Endothelial cell of umbilical vein (primary cell): ENCODE measurements at regions not wholly inside any gene's neighbourhood (a gene's known extent, or its start where the extent isn't known, plus 50 kb on each side); places are given as distances from the start of the nearest gene placed in this dataset.

Source experiments
- BruUV-seq: library from RNA; stranded (reverse); fragments of 400-500 nt; replicated peaks from 2 replicates; lab custom pipeline; 2021; lab: Mats Ljungman, UMichigan
- CTCF ChIA-PET: fragments of 300-600, 350-600 bp; sonication (Branson Sonifier 250); formaldehyde crosslinking; loops from one replicate; lab custom pipeline; 2021; ENCODE audit warnings: antibody characterized with exemption, inconsistent platforms; lab: Charles Lee
- POLR2A ChIA-PET: fragments of 300-600, 350-600 bp; sonication (Branson Sonifier 250); formaldehyde crosslinking; loops from one replicate; lab custom pipeline; 2021; ENCODE audit warnings: antibody characterized with exemption, inconsistent platforms; lab: Charles Lee
- DNase-seq: peaks from one replicate; pipeline ENCODE4 v3.0.0-alpha.2; 2011; ENCODE audit warnings: low read depth, low spot score
- FAIRE-seq: peaks from 2 replicates; lab custom pipeline; 2011; peaks lifted over from hg19 to GRCh38; lab: Jason Lieb, UNC
- H2AFZ ChIP-seq: 2 replicates; pipeline ENCODE4 v1.6.0; 2012; ENCODE audit warnings: low read depth, low read length, control low read depth, inconsistent platforms
- H3K27ac ChIP-seq: 2 replicates; pipeline ENCODE4 v1.5.1; 2011; ENCODE audit warnings: low read depth, mild to moderate bottlenecking, control low read depth, low read length, moderate library complexity; ENCODE audit not compliant: insufficient read depth
- H3K27me3 ChIP-seq, 2 experiments: 2 replicates each; pipeline versions ENCODE4 v1.6.0 to v1.6.1; 2011; ENCODE audit warnings: low read length in 2 of 2, mixed read lengths in 1 of 2; ENCODE audit not compliant: control insufficient read depth in 2 of 2, insufficient read depth in 2 of 2
- H3K36me3 ChIP-seq, 2 experiments: 2 replicates in 1 of 2; 3 replicates in 1 of 2; pipeline ENCODE4 v1.5.1; 2011; ENCODE audit warnings: low read length in 2 of 2, mild to moderate bottlenecking in 1 of 2, moderate library complexity in 1 of 2; ENCODE audit not compliant: control insufficient read depth in 2 of 2, insufficient read depth in 2 of 2; ENCODE audit errors: extremely low read depth in 1 of 2
- H3K4me1 ChIP-seq: 3 replicates; pipeline ENCODE4 v1.5.1; 2011; ENCODE audit warnings: mild to moderate bottlenecking, low read length; ENCODE audit not compliant: control insufficient read depth, insufficient read depth; ENCODE audit errors: extremely low read depth
- H3K4me2 ChIP-seq: 2 replicates; pipeline ENCODE4 v1.6.1; 2011; ENCODE audit warnings: low read length, control low read depth, mixed read lengths; ENCODE audit not compliant: insufficient read depth
- H3K4me3 ChIP-seq, 3 experiments: fragments of 200-600 bp in 1 of 3; sonication (generic), shearing (Covaris generic) in 1 of 3; replicated peaks in 1 of 3; 2 replicates each; pipeline ENCODE4 v1.5.1; 2011 to 2016; ENCODE audit warnings: control low read depth in 3 of 3, low read length in 3 of 3, mild to moderate bottlenecking in 2 of 3, inconsistent platforms in 1 of 3, low read depth in 1 of 3, moderate library complexity in 1 of 3; ENCODE audit not compliant: insufficient read depth in 1 of 3
- H3K79me2 ChIP-seq: 2 replicates; pipeline ENCODE4 v1.6.0; 2012; ENCODE audit warnings: low read length, inconsistent platforms; ENCODE audit not compliant: control insufficient read depth, insufficient read depth
- H3K9ac ChIP-seq: replicated peaks from 2 replicates; pipeline ENCODE3; 2011; ENCODE audit warnings: low read length, control low read depth; ENCODE audit not compliant: insufficient read depth; ENCODE audit errors: extremely low read depth
- H3K9me1 ChIP-seq: replicated peaks from 3 replicates; pipeline ENCODE4 v1.6.0; 2011; ENCODE audit warnings: mild to moderate bottlenecking, low read length; ENCODE audit not compliant: control insufficient read depth, insufficient read depth; ENCODE audit errors: extremely low read depth
- H3K9me3 ChIP-seq: replicated peaks from 2 replicates; pipeline ENCODE4 v1.5.1; 2012; ENCODE audit warnings: low read length, inconsistent platforms; ENCODE audit not compliant: control insufficient read depth, insufficient read depth
- H4K20me1 ChIP-seq: replicated peaks from 2 replicates; pipeline ENCODE3; 2011; ENCODE audit warnings: mild to moderate bottlenecking, low read length; ENCODE audit not compliant: control insufficient read depth, insufficient read depth; ENCODE audit errors: extremely low read depth
- CTCF ChIP-seq, 2 donors: IDR thresholded peaks; 1 replicate in 1 of 2; 2 replicates in 1 of 2; pipeline ENCODE4 v1.5.1; 2011; ENCODE audit warnings: low read length in 2 of 2, mild to moderate bottlenecking in 2 of 2, moderate library complexity in 2 of 2, control low read depth in 1 of 2, inconsistent platforms in 1 of 2, low read depth in 1 of 2; ENCODE audit not compliant: insufficient read depth in 1 of 2; ENCODE audit errors: extremely low read depth in 1 of 2
- EZH2 ChIP-seq: IDR thresholded peaks from 2 replicates; pipeline ENCODE4 v1.6.1; 2012; ENCODE audit warnings: borderline replicate concordance, low read depth, mild to moderate bottlenecking, moderate library complexity, low read length, inconsistent platforms; ENCODE audit not compliant: severe bottlenecking
- GATA2 ChIP-seq: IDR thresholded peaks from 2 replicates; pipeline ENCODE4 v1.7.0; 2011; ENCODE audit warnings: low read depth, mild to moderate bottlenecking, moderate library complexity, mixed read lengths, low read length; ENCODE audit not compliant: insufficient read length, insufficient read depth
- JUN ChIP-seq: IDR thresholded peaks from 2 replicates; pipeline ENCODE4 v1.6.1; 2011; ENCODE audit warnings: borderline replicate concordance, low read depth; ENCODE audit not compliant: insufficient read length, insufficient read depth
- MAX ChIP-seq: IDR thresholded peaks from 2 replicates; pipeline ENCODE4 v1.6.1; 2011; ENCODE audit not compliant: insufficient read depth, insufficient read length
- MYC ChIP-seq: IDR thresholded peaks from one replicate; pipeline ENCODE4 v1.6.1; 2011; ENCODE audit warnings: mild to moderate bottlenecking, low read depth, low read length
- POLR2A ChIP-seq: IDR thresholded peaks from 2 replicates; pipeline ENCODE4 v1.6.1; 2012; ENCODE audit warnings: low read depth, mild to moderate bottlenecking, control low read depth, low read length
- POLR2AphosphoS5 ChIP-seq: IDR thresholded peaks from 2 replicates; pipeline ENCODE4 v1.6.1; 2012; ENCODE audit warnings: low read depth, mild to moderate bottlenecking, control low read depth, low read length, moderate library complexity; ENCODE audit not compliant: insufficient read depth
- dilution Hi-C: fragments of 300-500 bp; cut with MboI; formaldehyde crosslinking; loops from one replicate; pipeline ENCODE4 v1.15.0; 2019; ENCODE audit warnings: low sequenced_read_pairs; ENCODE audit not compliant: extremely low pct_ligation_motif_present
- intact Hi-C: fragments of 100-400 bp; cut with micrococcal nuclease; formaldehyde crosslinking; loops from one replicate; pipeline ENCODE4 v1.10.0; 2022

- Histone ChIP-seq H3K27me3 (no peaks in the 10 kb centered on the region), H3K4me2 (no peak overlapping the region), H3K4me3 (no peak overlapping the region), H3K4me1 (peaks cover 13% of the 10 kb centered on the region), H3K9me3 (no peaks in the 10 kb centered on the region), H3K9ac (no peak overlapping the region), H2AFZ (no peak overlapping the region), H3K36me3 (no peaks in the 10 kb centered on the region), H3K9me1 (no peaks in the 10 kb centered on the region), H4K20me1 (no peaks in the 10 kb centered on the region), H3K79me2 (no peaks in the 10 kb centered on the region), H3K27ac (no peak overlapping the region)
- ChIA-PET CTCF (interaction anchor here (2.4 to 5.1 kb wide), 2 partner anchors 10 to 14 kb away, joined by 5 to 20 read pairs; no protein-coding TSS in a partner anchor), POLR2A (no interaction called here)
- dilution Hi-C loops (no loop called here), intact Hi-C loops (no loop called here)
- DNase-seq (no peak), FAIRE-seq (no peak)
- no peak for TF ChIP-seq JUN
- TF ChIP-seq GATA2, result no peak
- TF ChIP-seq CTCF (IDR thresholded peaks at IDR 0.05; ENCODE audit: extremely low read depth in 1 of 2, insufficient read depth in 1 of 2, low read depth in 1 of 2, low read length in 2 of 2), result no peak
- no peak for TF ChIP-seq POLR2AphosphoS5
- no peak for TF ChIP-seq POLR2A
- no peak for TF ChIP-seq MYC
- TF ChIP-seq EZH2, result no peak
- no peak for TF ChIP-seq MAX
- BruUV-seq, result no TSS peak
Measured at GRCh38 chr5:171644536-171644935, 141.1 kb upstream of the SMIM23 start.
